ENCODE measurements at regions not wholly inside any gene's neighbourhood (a gene's known extent, or its start where the extent isn't known, plus 50 kb on each side); places are given as distances from the start of the nearest gene placed in this dataset.

DNA sequence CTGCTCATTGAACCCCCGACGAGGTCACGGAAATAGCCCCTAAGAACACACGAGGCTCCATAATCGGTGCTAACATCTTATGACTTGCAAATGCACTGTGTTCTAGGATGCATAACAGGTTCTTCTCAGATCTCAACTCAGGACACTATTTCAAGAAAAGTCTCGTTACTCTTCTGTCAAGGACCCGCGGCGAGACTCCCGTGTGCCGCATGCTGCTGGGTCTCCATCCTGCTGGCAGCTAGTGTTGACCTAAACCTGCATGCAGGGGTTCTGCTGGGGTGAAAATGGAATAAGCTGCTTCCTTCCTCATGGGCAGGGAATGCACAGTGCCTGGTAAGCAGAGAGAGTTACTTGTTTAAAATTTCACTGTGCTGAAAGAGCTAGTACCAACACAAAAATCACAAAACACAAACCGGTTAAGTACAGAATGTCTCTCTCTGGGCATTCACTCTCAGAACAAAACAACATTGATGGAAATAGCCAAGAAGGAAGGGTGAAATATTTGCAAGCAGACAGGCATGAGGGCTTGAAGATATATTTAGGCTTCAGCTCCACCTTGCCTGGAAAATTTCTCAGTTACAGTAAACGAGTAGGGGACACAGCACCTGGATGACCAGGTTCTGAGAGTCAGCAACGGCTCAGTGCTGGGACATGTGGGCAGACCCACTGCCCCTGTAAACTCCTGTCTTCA is 416.5 kb downstream of the GADD45G start:
- TF ChIP-seq, protein P1, sequence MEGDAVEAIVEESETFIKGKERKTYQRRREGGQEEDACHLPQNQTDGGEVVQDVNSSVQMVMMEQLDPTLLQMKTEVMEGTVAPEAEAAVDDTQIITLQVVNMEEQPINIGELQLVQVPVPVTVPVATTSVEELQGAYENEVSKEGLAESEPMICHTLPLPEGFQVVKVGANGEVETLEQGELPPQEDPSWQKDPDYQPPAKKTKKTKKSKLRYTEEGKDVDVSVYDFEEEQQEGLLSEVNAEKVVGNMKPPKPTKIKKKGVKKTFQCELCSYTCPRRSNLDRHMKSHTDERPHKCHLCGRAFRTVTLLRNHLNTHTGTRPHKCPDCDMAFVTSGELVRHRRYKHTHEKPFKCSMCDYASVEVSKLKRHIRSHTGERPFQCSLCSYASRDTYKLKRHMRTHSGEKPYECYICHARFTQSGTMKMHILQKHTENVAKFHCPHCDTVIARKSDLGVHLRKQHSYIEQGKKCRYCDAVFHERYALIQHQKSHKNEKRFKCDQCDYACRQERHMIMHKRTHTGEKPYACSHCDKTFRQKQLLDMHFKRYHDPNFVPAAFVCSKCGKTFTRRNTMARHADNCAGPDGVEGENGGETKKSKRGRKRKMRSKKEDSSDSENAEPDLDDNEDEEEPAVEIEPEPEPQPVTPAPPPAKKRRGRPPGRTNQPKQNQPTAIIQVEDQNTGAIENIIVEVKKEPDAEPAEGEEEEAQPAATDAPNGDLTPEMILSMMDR (IDR thresholded peaks at IDR 0.05): no peak
- no peak for TF ChIP-seq POLR2A (IDR thresholded peaks at IDR 0.05)

Data from suprapubic skin (tissue), 3 donors.